HUES48 (cell line): ENCODE measurements at regions not wholly inside any gene's neighbourhood (a gene's known extent, or its start where the extent isn't known, plus 50 kb on each side); places are given as distances from the start of the nearest gene placed in this dataset.

Experiments
- H3K27ac ChIP-seq: one replicate; pipeline ENCODE4 v1.7.0; 2013; ENCODE audit warnings: low read depth, low read length, inconsistent platforms
- H3K27me3 ChIP-seq: 2 replicates; pipeline ENCODE4 v1.6.1; 2013; ENCODE audit warnings: mild to moderate bottlenecking, low read length; ENCODE audit not compliant: control insufficient read depth, insufficient read depth
- H3K36me3 ChIP-seq: 2 replicates; pipeline ENCODE4 v1.6.1; 2013; ENCODE audit warnings: low read length; ENCODE audit not compliant: control insufficient read depth, insufficient read depth
- H3K4me1 ChIP-seq: 2 replicates; pipeline ENCODE4 v1.6.1; 2013; ENCODE audit warnings: mild to moderate bottlenecking, low read length; ENCODE audit not compliant: control insufficient read depth, insufficient read depth
- H3K4me3 ChIP-seq: 2 replicates; pipeline ENCODE4 v1.5.1; 2013; ENCODE audit warnings: mild to moderate bottlenecking, low read depth, low read length
- H3K9ac ChIP-seq: 2 replicates; pipeline ENCODE4 v1.6.1; 2013; ENCODE audit warnings: mild to moderate bottlenecking, low read depth, low read length, moderate library complexity
- H3K9me3 ChIP-seq: 2 replicates; pipeline ENCODE4 v1.6.1; 2013; ENCODE audit warnings: low read length; ENCODE audit not compliant: control insufficient read depth, insufficient read depth

- H3K4me3 ChIP-seq: no peak overlapping the region
- H3K36me3 ChIP-seq: no peaks in the 10 kb centered on the region
- H3K4me1 ChIP-seq: no peaks in the 10 kb centered on the region
- H3K27ac ChIP-seq: no peak overlapping the region
- H3K9me3 ChIP-seq: no peaks in the 10 kb centered on the region
- 0 out of 2 replicates have a peak, but pooled peaks cover 2% of the 10 kb centered on the region for H3K27me3 ChIP-seq
- no peak overlapping the region for H3K9ac ChIP-seq
Measured at GRCh38 chr4:17066972-17067371, 168.5 kb upstream of the LDB2 start.

- Histone ChIP-seq H3K27me3 (0 out of 2 replicates have a peak, but pooled peaks cover 2% of the 10 kb centered on the region), H3K27ac (no peak overlapping the region), H3K4me1 (no peaks in the 10 kb centered on the region), H3K36me3 (no peaks in the 10 kb centered on the region), H3K9ac (no peak overlapping the region), H3K4me3 (no peak overlapping the region), H3K9me3 (no peaks in the 10 kb centered on the region)
Measured at GRCh38 chr4:17066236-17066635, 167.8 kb upstream of the LDB2 start.

GRCh38 chr4:17065821-17066220 is 167.4 kb upstream of the LDB2 start:
- Histone ChIP-seq H3K27ac (no peak overlapping the region), H3K9ac (no peak overlapping the region), H3K4me1 (no peaks in the 10 kb centered on the region), H3K36me3 (no peaks in the 10 kb centered on the region), H3K4me3 (no peak overlapping the region), H3K9me3 (no peaks in the 10 kb centered on the region), H3K27me3 (0 out of 2 replicates have a peak, but pooled peaks cover 2% of the 10 kb centered on the region)

GRCh38 chr4:17064959-17065358 is 166.5 kb upstream of the LDB2 start:
- H3K4me3 ChIP-seq: no peak overlapping the region
- H3K27ac ChIP-seq: no peak overlapping the region

GRCh38 chr4:17063888-17064287 is 165.4 kb upstream of the LDB2 start:
- H3K27ac ChIP-seq: no peak overlapping the region
- no peaks in the 10 kb centered on the region for H3K9me3 ChIP-seq
- H3K36me3 ChIP-seq: no peaks in the 10 kb centered on the region
- 0 out of 2 replicates have a peak, but pooled peaks cover 2% of the 10 kb centered on the region for H3K27me3 ChIP-seq
- no peaks in the 10 kb centered on the region for H3K4me1 ChIP-seq
- no peak overlapping the region for H3K4me3 ChIP-seq
- no peak overlapping the region for H3K9ac ChIP-seq

More at GRCh38 chr4:17064959-17065358, 166.5 kb upstream of the LDB2 start:
- Histone ChIP-seq H3K9me3 (no peaks in the 10 kb centered on the region), H3K36me3 (no peaks in the 10 kb centered on the region), H3K4me1 (no peaks in the 10 kb centered on the region), H3K9ac (no peak overlapping the region), H3K27me3 (0 out of 2 replicates have a peak, but pooled peaks cover 2% of the 10 kb centered on the region)

GRCh38 chr4:17060230-17060629 is 161.8 kb upstream of the LDB2 start:
- Histone ChIP-seq H3K36me3 (no peaks in the 10 kb centered on the region), H3K4me1 (no peaks in the 10 kb centered on the region), H3K4me3 (no peak overlapping the region), H3K27me3 (no peaks in the 10 kb centered on the region), H3K9ac (no peak overlapping the region), H3K27ac (no peak overlapping the region), H3K9me3 (no peaks in the 10 kb centered on the region)

GRCh38 chr4:17058916-17059741 is 160.7 kb upstream of the LDB2 start:
- no peaks in the 10 kb centered on the region for H3K4me1 ChIP-seq
- no peaks in the 10 kb centered on the region for H3K27me3 ChIP-seq
- H3K9me3 ChIP-seq: no peaks in the 10 kb centered on the region
- H3K27ac ChIP-seq: no peak overlapping the region
- no peaks in the 10 kb centered on the region for H3K36me3 ChIP-seq
- H3K9ac ChIP-seq: no peak overlapping the region
- H3K4me3 ChIP-seq: no peak overlapping the region

- no peak overlapping the region for H3K27ac ChIP-seq
- H3K27me3 ChIP-seq: no peaks in the 10 kb centered on the region
- no peaks in the 10 kb centered on the region for H3K36me3 ChIP-seq
- no peaks in the 10 kb centered on the region for H3K9me3 ChIP-seq
- H3K4me3 ChIP-seq: no peak overlapping the region
- no peaks in the 10 kb centered on the region for H3K4me1 ChIP-seq
- no peak overlapping the region for H3K9ac ChIP-seq
Measured at GRCh38 chr4:17058536-17058915, 160.1 kb upstream of the LDB2 start.

GRCh38 chr4:17057035-17057434 is 158.6 kb upstream of the LDB2 start:
- H3K27ac ChIP-seq: no peak overlapping the region
- no peak overlapping the region for H3K4me3 ChIP-seq
- no peaks in the 10 kb centered on the region for H3K4me1 ChIP-seq
- H3K9me3 ChIP-seq: no peaks in the 10 kb centered on the region
- H3K36me3 ChIP-seq: no peaks in the 10 kb centered on the region
- no peak overlapping the region for H3K9ac ChIP-seq
- no peaks in the 10 kb centered on the region for H3K27me3 ChIP-seq

GRCh38 chr4:17055788-17056187 is 157.3 kb upstream of the LDB2 start:
- H3K4me1 ChIP-seq: no peaks in the 10 kb centered on the region
- H3K36me3 ChIP-seq: no peaks in the 10 kb centered on the region
- no peak overlapping the region for H3K9ac ChIP-seq
- H3K4me3 ChIP-seq: no peak overlapping the region
- no peak overlapping the region for H3K27ac ChIP-seq
- no peaks in the 10 kb centered on the region for H3K27me3 ChIP-seq
- H3K9me3 ChIP-seq: no peaks in the 10 kb centered on the region

GRCh38 chr4:17045866-17046265 is 147.4 kb upstream of the LDB2 start:
- H3K4me1 ChIP-seq: no peaks in the 10 kb centered on the region
- no peaks in the 10 kb centered on the region for H3K27me3 ChIP-seq
- H3K9me3 ChIP-seq: no peaks in the 10 kb centered on the region
- no peak overlapping the region for H3K27ac ChIP-seq
- H3K4me3 ChIP-seq: no peak overlapping the region
- H3K9ac ChIP-seq: no peak overlapping the region
- no peaks in the 10 kb centered on the region for H3K36me3 ChIP-seq
